Upper lobe of left lung (tissue), 6 donors: ENCODE measurements at regions not wholly inside any gene's neighbourhood (a gene's known extent, or its start where the extent isn't known, plus 50 kb on each side); places are given as distances from the start of the nearest gene placed in this dataset.
"Not testable (repeated sequence)": the region's sequence is repeated elsewhere in the genome, so short reads cannot be mapped to it uniquely, and the experiment has no call there.

Source experiments
- ATAC-seq, 2 donors: fragments of 200-7000 bp; cut with Tn5 transposase; one replicate each; pipeline ENCODE4 v1.9.1; 2022; ENCODE audit warnings: mild to moderate bottlenecking in 2 of 2, moderate library complexity in 2 of 2; ENCODE audit not compliant: low FRiP score in 2 of 2
- DNase-seq, 2 donors: peaks; one replicate each; pipeline ENCODE4 v3.0.0-alpha.2; 2019 to 2020
- H3K27ac ChIP-seq, 4 donors: fragments of 200-600 bp; sonication (generic); one replicate each; pipeline ENCODE4 v1.5.1; 2016 to 2019
- H3K27me3 ChIP-seq, 4 donors: fragments of 200-600 bp; sonication (generic); one replicate each; pipeline ENCODE4 v1.5.1; 2017 to 2019
- H3K36me3 ChIP-seq, 4 donors: fragments of 200-600 bp; sonication (generic); one replicate each; pipeline ENCODE4 v1.5.1; 2016 to 2019
- H3K4me1 ChIP-seq, 4 donors: fragments of 200-600 bp; sonication (generic); one replicate each; pipeline ENCODE4 v1.5.1; 2018 to 2019
- H3K4me3 ChIP-seq, 4 donors: fragments of 200-600 bp; sonication (generic); one replicate each; pipeline ENCODE4 v1.5.1; 2017 to 2019; ENCODE audit warnings: mild to moderate bottlenecking in 2 of 4, moderate library complexity in 1 of 4
- H3K9me3 ChIP-seq, 4 donors: fragments of 200-600 bp; sonication (generic); one replicate each; pipeline ENCODE4 v1.5.1; 2018 to 2019
- EP300 ChIP-seq, 4 donors: sonication (generic); formaldehyde crosslinking; IDR thresholded peaks; one replicate each; pipeline ENCODE4 v1.5.1; 2017; ENCODE audit warnings: antibody characterized with exemption in 4 of 4, control low read depth in 2 of 4
- POLR2A ChIP-seq, 4 donors: fragments of 450-650 bp; IDR thresholded peaks; one replicate each; pipeline ENCODE4 v1.5.1; 2016 to 2017; ENCODE audit warnings: antibody characterized with exemption in 4 of 4, mild to moderate bottlenecking in 2 of 4
- POLR2AphosphoS5 ChIP-seq, 2 donors: sonication (generic); formaldehyde crosslinking; IDR thresholded peaks; one replicate each; pipeline ENCODE4 v1.5.1; 2017; ENCODE audit warnings: antibody characterized with exemption in 2 of 2
- WGBS, 2 donors: methylation state at CpG; one replicate each; pipeline ENCODE4 v1.1.5; 2017 to 2018; 5-methylcytosine and 5-hydroxymethylcytosine counted together
- TF ChIP-seq, protein P1 (sequence below), 6 experiments: fragments of 450-650 bp in 4 of 6; fragments of 200-600 bp in 2 of 6; sonication (generic) in 2 of 6; IDR thresholded peaks; one replicate each; pipeline ENCODE4 v1.5.1; 2016 to 2019; ENCODE audit warnings: antibody characterized with exemption in 6 of 6
- donor health status: DM: no; HTN: no; CAD: no; lungs with moderate emphysema.
- donor health status: DM: no; HTN: yes; CAD: no; lungs with severe emphysema.

DNA sequence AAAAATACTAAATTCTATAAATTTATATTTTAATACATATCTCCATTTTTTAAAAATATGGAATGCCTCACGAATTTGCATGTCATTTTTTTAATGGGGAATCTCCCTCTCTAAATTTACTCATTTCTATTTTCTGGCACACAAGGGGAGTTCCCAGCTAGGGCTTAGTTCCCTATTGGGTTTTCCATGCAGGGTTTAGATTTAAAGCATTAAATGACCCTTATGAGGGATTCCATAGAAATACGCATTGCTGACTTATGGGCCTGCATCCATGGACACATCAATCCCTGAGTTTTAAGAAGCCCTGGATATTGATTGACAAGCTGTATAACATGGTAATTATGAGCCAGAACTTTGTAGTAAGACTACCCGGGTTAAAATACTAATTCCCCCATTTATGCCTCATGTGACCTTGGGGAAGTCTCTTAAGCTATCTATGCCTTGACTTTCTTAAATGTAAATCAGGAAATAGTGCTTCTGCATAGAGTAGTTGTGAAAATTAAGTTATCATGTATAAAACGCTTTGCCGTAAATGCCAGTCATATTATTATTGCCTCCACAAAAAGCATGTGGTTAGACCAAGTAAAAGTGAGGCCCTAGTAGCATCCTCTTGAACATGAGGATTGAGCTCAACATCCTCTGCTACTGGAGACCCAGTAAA lies 78.8 kb upstream of the ANKRD1 start:
- TF ChIP-seq EP300 (IDR thresholded peaks at IDR 0.05) (no peak), POLR2A (IDR thresholded peaks at IDR 0.05) (no peak), POLR2AphosphoS5 (IDR thresholded peaks at IDR 0.05) (no peak)
- TF ChIP-seq, protein P1, sequence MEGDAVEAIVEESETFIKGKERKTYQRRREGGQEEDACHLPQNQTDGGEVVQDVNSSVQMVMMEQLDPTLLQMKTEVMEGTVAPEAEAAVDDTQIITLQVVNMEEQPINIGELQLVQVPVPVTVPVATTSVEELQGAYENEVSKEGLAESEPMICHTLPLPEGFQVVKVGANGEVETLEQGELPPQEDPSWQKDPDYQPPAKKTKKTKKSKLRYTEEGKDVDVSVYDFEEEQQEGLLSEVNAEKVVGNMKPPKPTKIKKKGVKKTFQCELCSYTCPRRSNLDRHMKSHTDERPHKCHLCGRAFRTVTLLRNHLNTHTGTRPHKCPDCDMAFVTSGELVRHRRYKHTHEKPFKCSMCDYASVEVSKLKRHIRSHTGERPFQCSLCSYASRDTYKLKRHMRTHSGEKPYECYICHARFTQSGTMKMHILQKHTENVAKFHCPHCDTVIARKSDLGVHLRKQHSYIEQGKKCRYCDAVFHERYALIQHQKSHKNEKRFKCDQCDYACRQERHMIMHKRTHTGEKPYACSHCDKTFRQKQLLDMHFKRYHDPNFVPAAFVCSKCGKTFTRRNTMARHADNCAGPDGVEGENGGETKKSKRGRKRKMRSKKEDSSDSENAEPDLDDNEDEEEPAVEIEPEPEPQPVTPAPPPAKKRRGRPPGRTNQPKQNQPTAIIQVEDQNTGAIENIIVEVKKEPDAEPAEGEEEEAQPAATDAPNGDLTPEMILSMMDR (IDR thresholded peaks at IDR 0.05) = no peak
- DNase-seq = no peak
- Histone ChIP-seq H3K27me3 (no peaks in the 10 kb centered on the region), H3K27ac (no peak overlapping the region), H3K36me3 (no peaks in the 10 kb centered on the region), H3K9me3 (no peaks in the 10 kb centered on the region), H3K4me3 (no peak overlapping the region), H3K4me1 (no peaks in the 10 kb centered on the region)
- WGBS, 2 donors = 86 to 89% methylated on average over 5 of the region's 5 CpGs
- no peak for ATAC-seq

DNA sequence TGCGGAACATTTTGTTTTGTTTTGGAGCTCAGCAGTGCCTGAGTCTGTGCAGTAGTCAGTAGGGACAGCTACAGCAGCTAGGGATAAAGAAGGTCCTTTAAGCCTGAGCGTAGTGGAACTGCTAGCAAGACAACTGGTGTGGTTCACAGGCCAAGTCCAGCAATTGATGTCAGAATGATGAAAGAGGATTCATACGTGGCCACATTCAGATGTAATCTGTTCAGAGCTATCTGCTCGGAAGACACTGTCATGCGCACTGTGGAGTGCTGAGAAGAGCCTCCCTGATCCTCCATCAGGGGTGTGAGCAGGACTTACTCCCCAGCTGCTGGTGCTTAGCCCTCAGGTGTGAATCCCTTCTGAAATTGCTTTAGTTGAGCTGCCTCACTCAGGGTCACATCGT lies 79.6 kb upstream of the ANKRD1 start:
- Histone ChIP-seq H3K4me3 (no peak overlapping the region), H3K4me1 (no peaks in the 10 kb centered on the region), H3K27ac (no peak overlapping the region), H3K36me3 (no peaks in the 10 kb centered on the region), H3K9me3 (no peaks in the 10 kb centered on the region), H3K27me3 (no peaks in the 10 kb centered on the region)
- no peak for ATAC-seq
- TF ChIP-seq, protein P1 (IDR thresholded peaks at IDR 0.05) = no peak
- no peak for TF ChIP-seq EP300 (IDR thresholded peaks at IDR 0.05)
- TF ChIP-seq POLR2AphosphoS5 (IDR thresholded peaks at IDR 0.05) = no peak
- no peak for TF ChIP-seq POLR2A (IDR thresholded peaks at IDR 0.05)
- DNase-seq = no peak
- WGBS, 2 donors = 85 to 90% methylated on average over 6 of the region's 6 CpGs

DNA sequence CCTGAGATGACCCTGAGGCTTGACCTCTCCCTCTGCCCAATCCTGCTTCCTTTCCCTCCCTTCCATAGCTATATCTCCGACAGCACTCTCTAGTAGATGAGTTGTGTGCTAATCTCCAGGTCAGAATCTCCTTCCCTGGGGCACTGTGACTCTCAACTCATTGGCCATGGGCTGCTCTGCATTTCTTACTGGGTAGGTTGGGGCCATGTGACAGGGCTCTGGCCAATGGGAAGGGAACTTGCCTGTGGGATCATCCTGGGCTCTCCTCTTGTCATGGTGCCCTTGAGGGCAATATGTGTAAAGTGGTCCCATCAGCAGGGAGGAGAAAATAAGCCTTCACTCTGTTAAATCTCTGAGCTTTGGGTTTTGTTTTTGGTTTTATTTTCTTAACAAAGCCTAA lies 80.1 kb upstream of the ANKRD1 start:
- ATAC-seq = no peak

DNA sequence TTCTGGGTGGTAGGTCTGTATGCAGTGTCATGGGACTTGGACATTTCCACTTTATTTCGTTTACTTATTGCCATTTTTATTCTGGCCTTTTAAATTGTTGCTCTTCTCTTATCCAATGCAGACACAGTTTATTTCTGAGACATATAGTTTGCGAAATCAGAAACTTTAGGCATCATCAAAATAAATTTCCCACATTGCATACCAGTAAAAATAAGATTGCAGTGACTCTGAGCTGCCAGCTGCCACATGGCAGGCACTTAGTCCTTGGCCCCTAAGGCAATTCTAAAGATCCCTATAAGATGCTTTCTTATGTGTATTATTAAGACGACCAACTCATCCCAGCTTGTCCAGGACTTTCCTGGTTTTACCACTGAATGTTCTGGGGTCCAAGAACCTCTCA lies 81.8 kb upstream of the ANKRD1 start:
- Histone ChIP-seq H3K36me3 (no peaks in the 10 kb centered on the region), H3K4me3 (no peak overlapping the region), H3K4me1 (peaks cover 0 to 5% (median 0%) of the 10 kb centered on the region in 4 donors), H3K9me3 (no peaks in the 10 kb centered on the region), H3K27me3 (no peaks in the 10 kb centered on the region), H3K27ac (no peak overlapping the region)
- 73 to 90% methylated on average over 3 of the region's 3 CpGs for WGBS, 2 donors
- TF ChIP-seq, protein P1 (IDR thresholded peaks at IDR 0.05) = no peak
- no peak for TF ChIP-seq POLR2A (IDR thresholded peaks at IDR 0.05)
- no peak for TF ChIP-seq EP300 (IDR thresholded peaks at IDR 0.05)
- TF ChIP-seq POLR2AphosphoS5 (IDR thresholded peaks at IDR 0.05) = no peak
- ATAC-seq (no peak), DNase-seq (no peak)

More for the DNA sequence above, 80.1 kb upstream of the ANKRD1 start:
- WGBS, 2 donors = 100% methylated on average over 1 of the region's 1 CpG
- Histone ChIP-seq H3K4me3 (no peak overlapping the region), H3K36me3 (no peaks in the 10 kb centered on the region), H3K27ac (no peak overlapping the region), H3K4me1 (no peaks in the 10 kb centered on the region), H3K9me3 (no peaks in the 10 kb centered on the region), H3K27me3 (no peaks in the 10 kb centered on the region)
- DNase-seq = no peak
- TF ChIP-seq POLR2A (IDR thresholded peaks at IDR 0.05) = no peak
- no peak for TF ChIP-seq EP300 (IDR thresholded peaks at IDR 0.05)
- TF ChIP-seq POLR2AphosphoS5 (IDR thresholded peaks at IDR 0.05) = no peak
- TF ChIP-seq, protein P1 (IDR thresholded peaks at IDR 0.05) = no peak

DNA sequence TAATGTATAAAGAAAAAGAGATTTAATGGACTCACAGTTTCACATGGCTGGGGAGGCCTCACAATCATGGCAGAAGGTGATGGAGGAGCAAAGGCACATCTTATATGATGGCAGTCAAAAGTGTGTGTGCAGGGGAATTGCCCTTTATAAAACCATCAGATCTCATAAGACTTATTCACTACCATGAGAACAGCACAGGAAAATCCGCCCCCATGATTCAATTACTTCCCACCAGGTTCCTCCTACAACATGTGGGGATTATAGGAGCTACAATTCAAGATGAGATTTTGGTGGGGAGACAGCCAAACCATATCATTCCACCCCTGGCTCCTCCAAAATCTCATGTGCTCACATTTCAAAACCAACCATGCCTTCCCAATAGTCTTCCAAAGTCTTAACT lies 82.5 kb upstream of the ANKRD1 start:
- not testable (repeated sequence) for H3K36me3 ChIP-seq, H3K4me3 ChIP-seq, DNase-seq, H3K9me3 ChIP-seq, ATAC-seq, H3K27ac ChIP-seq, H3K4me1 ChIP-seq, H3K27me3 ChIP-seq
- WGBS, 2 donors = 77 to 85% methylated on average over 1 of the region's 1 CpG

DNA sequence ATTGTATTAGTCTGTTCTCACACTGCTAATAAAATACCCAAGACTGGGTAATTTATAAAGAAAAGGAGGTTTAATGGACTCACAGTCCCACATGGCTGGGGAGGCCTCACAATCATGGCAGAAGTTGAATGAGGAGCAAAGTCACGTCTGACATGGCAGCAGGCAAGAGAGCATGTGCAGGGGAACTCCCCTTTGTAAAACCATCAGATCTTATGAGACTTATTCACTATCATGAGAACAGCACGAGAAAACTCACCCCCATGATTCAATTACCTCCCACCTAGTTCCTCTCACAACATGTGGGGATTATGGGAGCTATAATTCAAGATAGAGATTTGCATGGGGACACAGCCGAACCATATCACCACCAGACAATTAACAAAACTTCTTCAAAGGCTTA lies 84.4 kb upstream of the ANKRD1 start:
- not testable (repeated sequence) for H3K4me3 ChIP-seq, H3K9me3 ChIP-seq, H3K27ac ChIP-seq, H3K4me1 ChIP-seq, DNase-seq, H3K36me3 ChIP-seq, H3K27me3 ChIP-seq, ATAC-seq
- WGBS, 2 donors = 65 to 87% methylated on average over 3 of the region's 3 CpGs
